Endothelial cell (in vitro differentiated cells): ENCODE measurements at regions not wholly inside any gene's neighbourhood (a gene's known extent, or its start where the extent isn't known, plus 50 kb on each side); places are given as distances from the start of the nearest gene placed in this dataset.

Source experiments
- DNase-seq: peaks from one replicate; pipeline ENCODE4 v3.0.0; 2021; ENCODE audit warnings: low spot score
- H3K27ac Mint-ChIP-seq: one replicate; pipeline ENCODE4 v1.8.0; 2021; ENCODE audit warnings: mixed read lengths, inconsistent platforms; ENCODE audit not compliant: unreplicated experiment
- H3K27me3 Mint-ChIP-seq: one replicate; pipeline ENCODE4 v1.8.0; 2021; ENCODE audit warnings: mild to moderate bottlenecking, moderate library complexity, mixed read lengths, inconsistent platforms; ENCODE audit not compliant: unreplicated experiment
- H3K36me3 Mint-ChIP-seq: one replicate; pipeline ENCODE4 v1.8.0; 2021; ENCODE audit warnings: mild to moderate bottlenecking, low read depth, mixed read lengths, inconsistent platforms; ENCODE audit not compliant: unreplicated experiment
- H3K4me1 Mint-ChIP-seq: one replicate; pipeline ENCODE4 v1.8.0; 2021; ENCODE audit warnings: mild to moderate bottlenecking, mixed read lengths, inconsistent platforms; ENCODE audit not compliant: unreplicated experiment
- H3K4me3 Mint-ChIP-seq: one replicate; pipeline ENCODE4 v1.8.0; 2021; ENCODE audit warnings: mild to moderate bottlenecking, mixed read lengths, inconsistent platforms; ENCODE audit not compliant: unreplicated experiment
- H3K9me3 Mint-ChIP-seq: one replicate; pipeline ENCODE4 v1.8.0; 2021; ENCODE audit warnings: mixed read lengths, inconsistent platforms; ENCODE audit not compliant: unreplicated experiment
- CTCF ChIP-seq: fragments of 200-600 bp; sonication (generic); IDR thresholded peaks from one replicate; pipeline ENCODE4 v1.5.0; 2021; ENCODE audit warnings: antibody characterized with exemption; ENCODE audit not compliant: unreplicated experiment

GRCh38 chr14:57031474-57031873 is 221.2 kb upstream of the OTX2 start:
- peaks cover 19% of the 10 kb centered on the region for H3K4me1 Mint-ChIP-seq
- no peak overlapping the region for H3K27ac Mint-ChIP-seq
- no peak for TF ChIP-seq CTCF
- DNase-seq = no peak
- H3K4me3 Mint-ChIP-seq = no peak overlapping the region
- no peaks in the 10 kb centered on the region for H3K9me3 Mint-ChIP-seq
- H3K27me3 Mint-ChIP-seq = no peaks in the 10 kb centered on the region
- H3K36me3 Mint-ChIP-seq = no peaks in the 10 kb centered on the region

- no peak for TF ChIP-seq CTCF
- no peak for DNase-seq
- Mint-ChIP-seq H3K9me3 (no peaks in the 10 kb centered on the region), H3K27ac (no peak overlapping the region), H3K36me3 (no peaks in the 10 kb centered on the region), H3K27me3 (no peaks in the 10 kb centered on the region), H3K4me3 (no peak overlapping the region), H3K4me1 (peaks cover 19% of the 10 kb centered on the region)
Observed at GRCh38 chr14:57029620-57030253, 219.5 kb upstream of the OTX2 start.

- Mint-ChIP-seq H3K27ac (no peak overlapping the region), H3K4me1 (peaks cover 9% of the 10 kb centered on the region)
- TF ChIP-seq CTCF = no peak
Observed at GRCh38 chr14:57025456-57025855, 215.2 kb upstream of the OTX2 start.

DNA sequence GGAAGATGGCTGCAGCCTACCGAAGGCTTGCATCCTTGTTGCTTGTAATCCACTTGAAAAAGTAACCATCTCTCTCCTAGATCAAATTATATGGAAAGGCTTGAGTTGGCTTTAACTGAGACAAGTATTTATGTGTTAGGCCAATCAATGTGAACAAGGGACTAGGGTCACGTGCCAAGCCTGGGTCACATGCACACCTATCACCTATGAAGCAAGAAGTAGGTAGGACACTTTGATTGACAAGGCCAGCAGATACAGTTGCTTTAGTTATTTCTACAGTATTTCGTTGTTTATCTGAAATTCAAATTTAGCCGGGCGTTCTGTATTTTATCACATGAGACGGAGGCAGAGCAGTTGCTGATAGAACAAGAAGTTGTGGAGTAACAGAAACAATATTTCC is 212.3 kb upstream of the OTX2 start:
- DNase-seq = no peak
- no peaks in the 10 kb centered on the region for H3K36me3 Mint-ChIP-seq
- H3K27me3 Mint-ChIP-seq = no peaks in the 10 kb centered on the region
- no peak overlapping the region for H3K27ac Mint-ChIP-seq
- no peaks in the 10 kb centered on the region for H3K4me1 Mint-ChIP-seq
- no peak overlapping the region for H3K4me3 Mint-ChIP-seq
- H3K9me3 Mint-ChIP-seq = no peaks in the 10 kb centered on the region
- TF ChIP-seq CTCF = no peak

More at GRCh38 chr14:57025456-57025855, 215.2 kb upstream of the OTX2 start:
- Mint-ChIP-seq H3K4me3 (no peak overlapping the region), H3K9me3 (no peaks in the 10 kb centered on the region), H3K27me3 (no peaks in the 10 kb centered on the region), H3K36me3 (no peaks in the 10 kb centered on the region)
- no peak for DNase-seq

GRCh38 chr14:57018065-57018464 is 207.8 kb upstream of the OTX2 start:
- H3K27ac Mint-ChIP-seq = no peak overlapping the region
- H3K9me3 Mint-ChIP-seq = peaks cover 4% of the 10 kb centered on the region
- TF ChIP-seq CTCF = no peak
- H3K4me1 Mint-ChIP-seq = no peaks in the 10 kb centered on the region
- no peak overlapping the region for H3K4me3 Mint-ChIP-seq
- no peak for DNase-seq
- peaks cover 3% of the 10 kb centered on the region for H3K27me3 Mint-ChIP-seq
- H3K36me3 Mint-ChIP-seq = peaks cover 4% of the 10 kb centered on the region
